GM11168 (cell line): ENCODE measurements at regions not wholly inside any gene's neighbourhood (a gene's known extent, or its start where the extent isn't known, plus 50 kb on each side); places are given as distances from the start of the nearest gene placed in this dataset.
"Not testable (repeated sequence)": the region's sequence is repeated elsewhere in the genome, so short reads cannot be mapped to it uniquely, and the experiment has no call there.

Experiments
- in situ Hi-C: fragments of 300-500 bp; cut with MboI; formaldehyde crosslinking; loops from one replicate; pipeline ENCODE4 v1.12.0; 2022; ENCODE audit warnings: low sequenced_read_pairs; ENCODE audit not compliant: unreplicated experiment

DNA sequence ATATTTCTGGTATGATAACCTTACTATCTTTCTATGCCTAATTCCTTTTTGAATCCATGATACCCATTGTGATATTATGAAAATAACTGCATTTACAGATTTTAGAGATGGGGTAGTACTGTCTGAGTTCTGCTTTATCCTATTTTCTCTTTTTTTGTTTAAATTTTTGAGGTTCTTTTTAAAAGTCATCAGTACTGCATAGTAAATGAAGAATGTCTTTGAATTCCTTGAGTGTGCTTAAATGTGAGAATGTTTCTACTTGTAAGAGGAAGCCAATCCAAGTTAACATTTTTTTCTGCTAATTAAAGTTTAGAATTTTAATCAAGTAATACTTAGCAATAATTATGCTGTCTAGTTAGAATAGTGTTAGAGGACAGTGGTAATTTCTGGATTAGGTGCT lies 474.6 kb downstream of the PCNX1 start:
- in situ Hi-C loops = no loop called here

DNA sequence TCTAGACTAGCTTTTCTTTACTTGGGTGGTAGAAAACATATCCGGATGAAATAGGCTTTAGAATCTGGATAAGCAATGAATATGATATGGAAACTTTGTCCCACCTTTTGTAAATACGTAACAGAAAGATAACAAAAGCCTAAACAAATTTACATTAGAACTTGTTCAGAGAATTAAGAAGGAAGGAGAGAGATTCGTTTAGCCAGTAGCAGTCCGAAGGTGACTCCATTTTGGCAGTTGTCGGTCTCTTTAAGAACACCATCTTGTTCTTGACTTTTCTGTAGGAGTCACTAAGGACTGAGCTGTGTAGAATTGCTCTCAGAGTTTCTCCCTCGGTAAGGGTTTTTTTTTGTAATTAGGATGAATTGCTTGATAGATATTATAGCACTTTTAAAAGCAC lies 475.1 kb downstream of the PCNX1 start:
- in situ Hi-C loops = no loop called here

DNA sequence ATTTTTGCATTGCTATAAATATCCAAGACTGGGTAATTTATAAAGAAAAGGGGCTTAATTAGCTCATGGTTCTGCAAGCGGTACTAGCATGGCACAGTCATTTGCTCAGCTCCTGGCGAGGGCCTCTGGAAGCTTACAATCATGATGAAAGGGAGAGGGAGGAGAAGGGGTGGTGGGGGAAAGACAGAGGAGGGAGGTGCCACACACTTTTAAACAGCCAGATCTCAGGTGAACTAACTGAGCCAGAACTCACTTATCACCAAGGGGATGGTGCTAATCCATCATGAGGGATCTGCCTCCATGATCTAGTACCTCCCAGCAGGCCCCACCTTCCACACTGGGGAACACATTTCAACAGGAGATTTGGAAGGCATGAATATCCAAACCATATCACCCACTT lies 476.3 kb downstream of the PCNX1 start:
- in situ Hi-C loops = no loop called here

DNA sequence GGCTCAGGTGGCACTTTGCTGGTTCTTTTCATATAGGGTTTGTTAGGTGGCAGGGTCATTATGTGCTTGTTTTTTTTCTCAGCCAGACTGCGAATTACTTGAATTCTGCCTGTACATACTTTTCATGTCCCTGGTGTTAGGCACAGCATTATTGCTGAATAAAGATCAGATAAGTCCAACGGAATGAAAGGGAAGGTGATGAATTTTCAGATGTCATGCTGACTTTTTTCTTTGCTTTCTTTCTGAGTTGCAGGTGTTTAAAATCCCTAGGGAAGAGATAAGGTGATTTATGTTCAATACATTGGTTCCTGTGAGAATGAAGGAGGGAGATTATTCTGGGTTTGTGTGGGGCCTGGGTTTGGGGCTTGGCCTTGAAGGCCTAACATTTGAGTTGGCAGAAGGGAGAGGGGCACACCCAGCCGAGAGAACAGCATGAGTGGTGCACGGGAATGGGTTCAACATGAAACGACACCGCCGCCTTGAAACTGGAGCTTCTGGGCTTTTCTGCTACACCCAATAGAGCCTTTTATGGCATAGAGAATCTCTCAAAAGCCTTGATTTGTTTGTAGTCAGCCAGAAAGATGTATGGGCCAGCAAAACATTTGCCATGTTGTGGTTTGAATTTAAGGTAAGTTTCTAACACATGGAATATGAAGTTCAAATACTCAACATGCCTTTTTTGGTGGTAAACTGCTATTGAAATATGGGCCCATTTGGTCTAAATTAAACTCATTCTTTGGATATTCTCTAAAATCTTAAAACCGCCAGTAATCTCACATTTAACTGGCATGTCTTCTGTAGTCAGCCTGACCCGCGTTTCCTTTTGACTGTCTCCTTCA lies 477.0 kb downstream of the PCNX1 start:
- in situ Hi-C loops = no loop called here

- in situ Hi-C loops = no loop called here
Measured at GRCh38 chr14:71387753-71388152, 480.5 kb downstream of the PCNX1 start.

DNA sequence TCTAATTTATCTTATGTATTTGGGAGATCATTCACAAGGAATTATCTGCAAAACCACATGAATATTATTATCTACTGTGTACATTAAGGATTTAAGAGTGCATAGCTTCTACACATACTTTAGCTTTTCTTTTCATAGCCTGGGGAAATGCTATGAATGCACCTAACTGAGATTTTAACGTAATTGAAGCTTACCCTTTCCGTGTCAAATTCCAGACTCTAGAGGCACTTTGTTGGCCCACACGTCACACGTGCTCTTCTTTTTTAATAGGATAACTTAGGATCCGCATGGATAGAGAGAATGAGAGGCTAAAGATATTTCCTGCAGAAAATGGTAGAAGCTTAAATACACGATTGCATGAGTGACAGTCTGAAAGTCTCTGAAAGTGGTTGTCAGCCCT lies 481.1 kb downstream of the PCNX1 start:
- in situ Hi-C loops = no loop called here

DNA sequence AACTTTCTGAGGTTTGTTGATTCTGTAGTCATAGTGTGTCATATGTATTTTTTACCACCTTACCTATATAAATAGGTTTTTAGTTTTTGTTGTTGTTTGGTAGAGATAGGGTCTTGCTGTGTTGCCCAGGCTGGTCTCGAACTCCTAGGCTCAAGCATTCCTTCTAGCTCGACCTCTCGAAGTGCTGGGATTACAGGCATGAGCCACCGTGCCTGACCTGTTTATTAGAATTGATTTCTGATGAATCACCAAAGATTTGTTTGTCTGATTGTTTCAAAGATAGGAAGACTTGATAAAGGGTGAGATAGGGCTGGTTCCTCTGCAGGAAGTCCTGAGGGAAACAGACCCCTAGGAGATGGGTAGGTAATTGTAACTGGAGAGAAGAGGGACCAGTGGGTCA lies 481.6 kb downstream of the PCNX1 start:
- in situ Hi-C loops = no loop called here

DNA sequence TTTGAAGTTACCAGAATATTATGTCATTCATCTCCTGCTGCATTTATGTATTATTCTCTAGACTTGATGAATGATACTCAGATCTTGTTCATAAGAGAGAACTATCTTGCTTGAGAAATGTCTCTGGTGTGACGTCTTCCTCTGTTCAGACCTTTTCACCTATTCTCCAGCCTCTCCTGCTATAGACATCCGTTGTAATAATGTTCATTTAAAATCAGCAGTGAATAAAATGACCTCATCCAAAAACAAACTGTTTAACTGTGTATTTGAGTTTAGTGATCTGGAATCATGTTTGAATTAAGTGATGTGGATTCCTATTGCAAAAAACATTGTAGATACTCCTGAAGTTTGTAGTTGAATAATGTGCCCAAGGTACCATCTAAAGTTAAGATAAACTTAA lies 487.1 kb downstream of the PCNX1 start:
- in situ Hi-C loops = loop anchor here (5.0 kb wide), 1 partner anchor 67 kb away; no protein-coding TSS in a partner anchor

DNA sequence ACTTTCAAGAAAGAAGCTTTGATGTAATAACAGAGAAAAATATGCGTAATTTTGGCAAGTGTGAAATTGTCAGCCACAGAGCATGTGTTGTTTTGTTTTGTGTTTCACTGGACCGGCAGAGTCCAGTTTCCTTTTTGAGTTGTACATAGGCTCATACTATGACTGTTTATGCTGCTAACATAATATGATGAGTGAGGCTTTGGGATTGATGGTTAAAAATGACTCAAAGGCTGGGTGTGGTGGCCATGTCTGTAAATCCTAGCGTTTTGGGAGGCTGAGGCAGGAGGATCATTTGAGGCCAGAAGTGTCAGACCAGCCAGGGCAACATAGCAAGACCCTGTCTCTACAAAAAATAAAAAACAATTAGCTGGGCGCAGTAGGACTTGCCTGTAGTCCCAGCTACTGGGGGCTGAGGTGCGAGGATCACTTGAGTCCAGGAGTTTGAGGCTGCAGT lies 487.9 kb downstream of the PCNX1 start:
- in situ Hi-C loops = no loop called here

GRCh38 chr14:71395636-71396035 lies 488.4 kb downstream of the PCNX1 start:
- in situ Hi-C loops = no loop called here

- in situ Hi-C loops = no loop called here
Measured at GRCh38 chr14:71396050-71396677, 488.9 kb downstream of the PCNX1 start.

GRCh38 chr14:71397371-71397770 lies 490.1 kb downstream of the PCNX1 start:
- in situ Hi-C loops = no loop called here

DNA sequence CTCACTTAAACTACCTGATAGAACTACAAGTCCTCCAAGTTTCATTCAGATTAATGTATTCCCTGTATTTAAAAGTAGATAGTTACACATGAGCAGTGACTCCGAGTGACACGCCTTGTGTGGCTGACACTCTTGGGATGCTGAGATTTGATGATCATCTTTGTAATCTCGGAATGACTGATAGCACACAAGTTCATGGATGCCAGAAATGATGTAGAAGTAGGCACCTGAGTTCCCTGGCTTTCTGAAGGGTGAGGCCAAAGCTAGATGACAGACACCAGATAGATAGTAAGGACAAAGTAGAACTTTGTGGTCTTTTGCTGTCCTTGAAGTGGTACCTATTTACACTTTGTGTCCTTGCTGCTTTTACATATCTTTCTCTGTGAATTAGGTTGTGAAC lies 491.2 kb downstream of the PCNX1 start:
- in situ Hi-C loops = no loop called here

DNA sequence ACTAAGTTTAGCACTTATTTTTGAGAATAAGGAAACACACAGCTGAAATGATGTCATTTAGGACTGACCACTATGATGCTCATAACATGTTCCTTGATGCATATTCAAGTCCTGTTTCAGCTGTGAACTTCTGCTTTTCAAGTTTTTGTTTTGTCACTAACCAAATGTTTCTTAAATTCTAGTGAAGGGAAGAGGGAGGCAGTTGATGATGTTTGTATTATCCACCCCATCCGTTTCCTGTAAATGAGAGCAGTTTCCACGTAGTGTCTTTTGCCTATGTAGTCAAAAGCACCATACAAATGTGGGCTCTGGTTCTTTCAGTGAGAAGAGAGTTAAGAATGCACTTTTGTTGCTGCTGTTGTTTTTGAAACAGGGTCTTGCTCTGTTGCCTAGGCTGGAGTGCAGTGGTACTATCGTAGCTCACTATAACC lies 491.8 kb downstream of the PCNX1 start:
- in situ Hi-C loops = no loop called here

- in situ Hi-C loops = no loop called here
Measured at GRCh38 chr14:71400871-71401321, 493.6 kb downstream of the PCNX1 start.

GRCh38 chr14:71402415-71402814 lies 495.2 kb downstream of the PCNX1 start:
- in situ Hi-C loops = not testable (repeated sequence)

GRCh38 chr14:71403656-71404055 lies 496.4 kb downstream of the PCNX1 start:
- in situ Hi-C loops = no loop called here

GRCh38 chr14:71405676-71406075 lies 498.4 kb downstream of the PCNX1 start:
- in situ Hi-C loops = no loop called here

DNA sequence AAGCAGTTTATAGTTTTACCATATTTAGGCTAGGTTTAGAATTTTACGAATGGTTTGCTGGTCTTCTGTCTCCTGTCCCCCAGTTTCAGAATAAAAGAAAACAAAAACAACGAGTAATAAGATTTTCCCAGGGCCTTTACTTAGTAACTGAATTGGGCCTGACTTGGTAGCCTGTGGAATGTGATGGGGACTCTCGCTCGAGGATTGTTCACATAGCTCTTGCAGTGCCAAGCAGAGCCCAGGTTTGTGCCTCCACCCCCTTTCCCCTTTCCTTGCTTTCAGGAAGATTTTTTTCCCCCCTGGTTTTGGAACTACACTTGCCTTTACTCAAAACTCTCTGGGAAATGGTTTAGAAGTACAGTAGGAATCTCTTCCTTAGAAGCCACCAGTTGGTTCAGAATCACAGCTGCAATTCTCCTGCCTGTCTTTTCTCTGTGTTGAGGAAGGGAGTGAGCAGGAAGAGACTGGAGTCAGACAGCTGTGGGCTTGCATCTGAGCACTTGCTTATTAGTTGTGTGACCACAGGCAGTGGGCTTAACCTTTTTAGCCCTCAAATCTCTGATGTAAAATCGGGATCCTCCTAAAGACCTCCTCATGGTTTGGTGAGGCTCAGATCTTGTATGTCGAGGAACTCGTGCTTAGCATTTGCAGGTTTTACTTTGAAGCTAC lies 501.2 kb downstream of the PCNX1 start:
- in situ Hi-C loops = no loop called here

GRCh38 chr14:71410578-71411284 lies 503.5 kb downstream of the PCNX1 start:
- in situ Hi-C loops = no loop called here

- in situ Hi-C loops = no loop called here
Measured at GRCh38 chr14:71411285-71411595, 504.0 kb downstream of the PCNX1 start.
